ENCODE measurements at regions not wholly inside any gene's neighbourhood (a gene's known extent, or its start where the extent isn't known, plus 50 kb on each side); places are given as distances from the start of the nearest gene placed in this dataset.

GRCh38 chr7:10257438-10257837, 716.2 kb upstream of the PHF14 start (continued):
- TF ChIP-seq ZBTB33 (IDR thresholded peaks at IDR 0.05; ENCODE audit: extremely low read depth, insufficient replicate concordance, low read length) (no peak), POLR2AphosphoS5 (IDR thresholded peaks at IDR 0.05; ENCODE audit: low read depth, low read length) (no peak)

- intact Hi-C loops (cut with micrococcal nuclease), result no loop called here
- Histone ChIP-seq H3K4me3 (replicated peaks in 1 of 2; ENCODE audit: low read depth in 1 of 2, low read length in 2 of 2) (no peak overlapping the region), H3K9ac (ENCODE audit: low read length) (no peak overlapping the region), H3K4me1 (ENCODE audit: control insufficient read depth in 1 of 2, insufficient read depth in 2 of 2, low read length in 2 of 2) (no peaks in the 10 kb centered on the region), H3K79me2 (ENCODE audit: insufficient read depth, low read length) (no peaks in the 10 kb centered on the region), H4K20me1 (ENCODE audit: insufficient read depth) (no peaks in the 10 kb centered on the region), H3K4me2 (ENCODE audit: low read length) (no peak overlapping the region), H3K27ac (ENCODE audit: low read depth, low read length) (no peak overlapping the region), H3K27me3 (ENCODE audit: insufficient read depth, low read length) (no peaks in the 10 kb centered on the region), H3K9me3 (ENCODE audit: control insufficient read depth in 1 of 2, insufficient read depth in 1 of 2, low read depth in 1 of 2, low read length in 2 of 2) (no peaks in the 10 kb centered on the region; a peak in 2 of 4 replicates), H2AFZ (ENCODE audit: low read depth, low read length, poor library complexity, severe bottlenecking) (no peak overlapping the region), H3K36me3 (ENCODE audit: control insufficient read depth in 1 of 2, insufficient read depth in 2 of 2, low read length in 2 of 2) (no peaks in the 10 kb centered on the region), H3K9me2 (ENCODE audit: insufficient read depth) (no peaks in the 10 kb centered on the region)
- ChIA-PET POLR2A (no interaction called here), CTCF (no interaction called here), RAD21 (ENCODE audit: low non-redundant PET in 1 of 2, low total read pairs in 2 of 2, uncharacterized antibody in 2 of 2, unreplicated experiment in 2 of 2) (no interaction called here)
- BruUV-seq (replicated peaks), result no TSS peak
- no peak for ATAC-seq
- TF ChIP-seq JUND (IDR thresholded peaks at IDR 0.05), result no peak
- TF ChIP-seq POLR2A (IDR thresholded peaks at IDR 0.05; ENCODE audit: borderline replicate concordance, extremely low read depth, insufficient read depth, insufficient read length), result no peak
- DNase-seq (ENCODE audit: low read depth, low spot score), result no peak
These were observed 706.7 kb upstream of the PHF14 start for GRCh38 chr7:10266976-10267375.

- ATAC-seq (no peak), DNase-seq (ENCODE audit: low read depth, low spot score) (no peak)
- no peak overlapping the region for H3K27ac ChIP-seq (ENCODE audit: low read depth, low read length)
- BruUV-seq (replicated peaks), result no TSS peak
- CTCF ChIA-PET, result no interaction called here
- intact Hi-C loops (cut with micrococcal nuclease), result no loop called here
- no peak overlapping the region for H3K9ac ChIP-seq (ENCODE audit: low read length)
- no peaks in the 10 kb centered on the region for H3K36me3 ChIP-seq (ENCODE audit: control insufficient read depth in 1 of 2, insufficient read depth in 2 of 2, low read length in 2 of 2)
- no peaks in the 10 kb centered on the region for H3K4me1 ChIP-seq (ENCODE audit: control insufficient read depth in 1 of 2, insufficient read depth in 2 of 2, low read length in 2 of 2)
- POLR2A ChIA-PET, result no interaction called here
- no peaks in the 10 kb centered on the region for H3K9me2 ChIP-seq (ENCODE audit: insufficient read depth)
- H3K27me3 ChIP-seq (ENCODE audit: insufficient read depth, low read length), result no peaks in the 10 kb centered on the region
- H3K9me3 ChIP-seq (ENCODE audit: control insufficient read depth in 1 of 2, insufficient read depth in 1 of 2, low read depth in 1 of 2, low read length in 2 of 2), result no peaks in the 10 kb centered on the region; a peak in 2 of 4 replicates
- H3K79me2 ChIP-seq (ENCODE audit: insufficient read depth, low read length), result no peaks in the 10 kb centered on the region
- no peak overlapping the region for H2AFZ ChIP-seq (ENCODE audit: low read depth, low read length, poor library complexity, severe bottlenecking)
- no peak overlapping the region for H3K4me3 ChIP-seq (replicated peaks in 1 of 2; ENCODE audit: low read depth in 1 of 2, low read length in 2 of 2)
- RAD21 ChIA-PET (ENCODE audit: low non-redundant PET in 1 of 2, low total read pairs in 2 of 2, uncharacterized antibody in 2 of 2, unreplicated experiment in 2 of 2), result no interaction called here
- no peaks in the 10 kb centered on the region for H4K20me1 ChIP-seq (ENCODE audit: insufficient read depth)
- H3K4me2 ChIP-seq (ENCODE audit: low read length), result no peak overlapping the region
- TF ChIP-seq SIN3A (IDR thresholded peaks at IDR 0.05; ENCODE audit: low read depth), result no peak
- TF ChIP-seq EZH2 (IDR thresholded peaks at IDR 0.05), result no peak
- no peak for TF ChIP-seq REST (IDR thresholded peaks at IDR 0.05; ENCODE audit: low read depth)
- TF ChIP-seq ZBTB33 (IDR thresholded peaks at IDR 0.05; ENCODE audit: extremely low read depth, insufficient replicate concordance, low read length), result no peak
- TF ChIP-seq ZFX (IDR thresholded peaks at IDR 0.05), result no peak
- TF ChIP-seq EZH2phosphoT487 (IDR thresholded peaks at IDR 0.05; ENCODE audit: borderline replicate concordance), result no peak
- TF ChIP-seq ZNF274 (IDR thresholded peaks at IDR 0.05; ENCODE audit: low read depth, low read length), result no peak
- TF ChIP-seq SP1 (IDR thresholded peaks at IDR 0.05; ENCODE audit: low read depth), result no peak
- TF ChIP-seq MAX (IDR thresholded peaks at IDR 0.05), result no peak
- TF ChIP-seq JUND (IDR thresholded peaks at IDR 0.05), result no peak
These were observed 705.6 kb upstream of the PHF14 start for GRCh38 chr7:10268034-10268433.
